H1 (cell line): ENCODE measurements at regions not wholly inside any gene's neighbourhood (a gene's known extent, or its start where the extent isn't known, plus 50 kb on each side); places are given as distances from the start of the nearest gene placed in this dataset.

Experiments
- NANOG ChIP-seq: IDR thresholded peaks from 2 replicates; pipeline ENCODE4 v1.6.1; 2011; ENCODE audit warnings: low read length, low read depth, mild to moderate bottlenecking, inconsistent platforms; ENCODE audit not compliant: insufficient read depth, poor library complexity, severe bottlenecking

GRCh38 chr5:25950681-25951080 is 1087.7 kb downstream of the CDH9 start (continued):
- TF ChIP-seq NANOG, result no peak
- TF ChIP-seq, all 59 proteins: peak for 0
